ENCODE measurements at regions not wholly inside any gene's neighbourhood (a gene's known extent, or its start where the extent isn't known, plus 50 kb on each side); places are given as distances from the start of the nearest gene placed in this dataset.

GRCh38 chr2:138948070-138948539 is 167.9 kb upstream of the NXPH2 start:
- TF ChIP-seq, protein P1, sequence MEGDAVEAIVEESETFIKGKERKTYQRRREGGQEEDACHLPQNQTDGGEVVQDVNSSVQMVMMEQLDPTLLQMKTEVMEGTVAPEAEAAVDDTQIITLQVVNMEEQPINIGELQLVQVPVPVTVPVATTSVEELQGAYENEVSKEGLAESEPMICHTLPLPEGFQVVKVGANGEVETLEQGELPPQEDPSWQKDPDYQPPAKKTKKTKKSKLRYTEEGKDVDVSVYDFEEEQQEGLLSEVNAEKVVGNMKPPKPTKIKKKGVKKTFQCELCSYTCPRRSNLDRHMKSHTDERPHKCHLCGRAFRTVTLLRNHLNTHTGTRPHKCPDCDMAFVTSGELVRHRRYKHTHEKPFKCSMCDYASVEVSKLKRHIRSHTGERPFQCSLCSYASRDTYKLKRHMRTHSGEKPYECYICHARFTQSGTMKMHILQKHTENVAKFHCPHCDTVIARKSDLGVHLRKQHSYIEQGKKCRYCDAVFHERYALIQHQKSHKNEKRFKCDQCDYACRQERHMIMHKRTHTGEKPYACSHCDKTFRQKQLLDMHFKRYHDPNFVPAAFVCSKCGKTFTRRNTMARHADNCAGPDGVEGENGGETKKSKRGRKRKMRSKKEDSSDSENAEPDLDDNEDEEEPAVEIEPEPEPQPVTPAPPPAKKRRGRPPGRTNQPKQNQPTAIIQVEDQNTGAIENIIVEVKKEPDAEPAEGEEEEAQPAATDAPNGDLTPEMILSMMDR (IDR thresholded peaks at IDR 0.05) = no peak
- peak in 1 of 3 donors; percentile 48 for TF ChIP-seq POLR2AphosphoS5 (IDR thresholded peaks at IDR 0.05)
- 0 to 6% methylated on average over 1 of the region's 1 CpG for WGBS, 2 donors (ENCODE audit: low coverage in 1 of 2)
- no peaks in the 10 kb centered on the region for H3K9me3 ChIP-seq
- intact Hi-C loops (cut with DNase I; ENCODE audit: low total_unique reads) (no loop called here), in situ Hi-C loops (cut with MboI; ENCODE audit: low pct_ligation_motif_present in 1 of 4, low pct_unique_long_range_greater_than_20kb in 1 of 4, low sequenced_read_pairs in 3 of 4) (no loop called here)
- no peaks in the 10 kb centered on the region for H3K36me3 ChIP-seq
- no peak overlapping the region for H3K27ac ChIP-seq
- no peaks in the 10 kb centered on the region for H3K4me1 ChIP-seq
- no peaks in the 10 kb centered on the region for H3K27me3 ChIP-seq
- DNase-seq = no peak
- no peak overlapping the region for H3K4me3 ChIP-seq

- intact Hi-C loops (cut with DNase I; ENCODE audit: low total_unique reads) (no loop called here), in situ Hi-C loops (cut with MboI; ENCODE audit: low pct_ligation_motif_present in 1 of 4, low pct_unique_long_range_greater_than_20kb in 1 of 4, low sequenced_read_pairs in 3 of 4) (no loop called here)
- no peak for TF ChIP-seq POLR2A (IDR thresholded peaks at IDR 0.05)
- no peak for TF ChIP-seq POLR2AphosphoS5 (IDR thresholded peaks at IDR 0.05)
- no peak for TF ChIP-seq EP300 (IDR thresholded peaks at IDR 0.05; ENCODE audit: low read depth)
- TF ChIP-seq, protein P1 (IDR thresholded peaks at IDR 0.05) = no peak
- H3K9me3 ChIP-seq = no peaks in the 10 kb centered on the region
- WGBS, 2 donors (ENCODE audit: low coverage in 1 of 2) = 74 to 84% methylated on average over 2 of the region's 2 CpGs
- DNase-seq = no peak
- no peaks in the 10 kb centered on the region for H3K36me3 ChIP-seq
- no peaks in the 10 kb centered on the region for H3K4me1 ChIP-seq
- no peak overlapping the region for H3K27ac ChIP-seq
- no peak overlapping the region for H3K4me3 ChIP-seq
- no peaks in the 10 kb centered on the region for H3K27me3 ChIP-seq
Observed at GRCh38 chr2:138943470-138943869, 163.3 kb upstream of the NXPH2 start.

DNA sequence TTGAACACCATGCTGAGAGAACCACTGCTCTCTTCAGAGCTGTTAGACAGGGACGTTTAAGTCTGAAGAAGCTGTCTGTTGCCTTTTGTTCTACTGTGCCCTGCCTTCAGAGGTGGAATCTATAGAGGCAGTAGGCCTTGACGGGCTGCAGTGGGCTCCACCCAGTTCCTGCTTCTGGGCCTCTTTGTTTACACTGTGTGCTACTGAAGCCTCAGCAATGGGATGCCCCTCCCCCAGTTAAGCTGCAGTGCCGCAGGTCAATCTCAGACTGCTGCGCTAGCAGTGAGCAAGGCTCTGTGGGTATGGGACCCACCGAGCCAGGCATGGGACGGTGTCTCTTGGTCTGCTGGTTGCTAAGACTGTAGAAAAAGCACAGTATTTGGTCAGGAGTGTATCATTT is 162.3 kb upstream of the NXPH2 start:
- 62% methylated on average over 6 of the region's 6 CpGs; no CpG with 5 or more reads in 1 of the 2 donors for WGBS, 2 donors (ENCODE audit: low coverage in 1 of 2)
- no peaks in the 10 kb centered on the region for H3K27me3 ChIP-seq
- intact Hi-C loops (cut with DNase I; ENCODE audit: low total_unique reads) = no loop called here
- no peak overlapping the region for H3K4me3 ChIP-seq
- no peaks in the 10 kb centered on the region for H3K9me3 ChIP-seq
- H3K27ac ChIP-seq = no peak overlapping the region
- in situ Hi-C loops (cut with MboI; ENCODE audit: low pct_ligation_motif_present in 1 of 4, low pct_unique_long_range_greater_than_20kb in 1 of 4, low sequenced_read_pairs in 3 of 4) = no loop called here
- no peak for TF ChIP-seq POLR2A (IDR thresholded peaks at IDR 0.05)
- TF ChIP-seq, protein P1 (IDR thresholded peaks at IDR 0.05) = no peak
- no peak for TF ChIP-seq POLR2AphosphoS5 (IDR thresholded peaks at IDR 0.05)
- no peak for TF ChIP-seq EP300 (IDR thresholded peaks at IDR 0.05; ENCODE audit: low read depth)
- no peaks in the 10 kb centered on the region for H3K4me1 ChIP-seq
- DNase-seq = no peak
- no peaks in the 10 kb centered on the region for H3K36me3 ChIP-seq

DNA sequence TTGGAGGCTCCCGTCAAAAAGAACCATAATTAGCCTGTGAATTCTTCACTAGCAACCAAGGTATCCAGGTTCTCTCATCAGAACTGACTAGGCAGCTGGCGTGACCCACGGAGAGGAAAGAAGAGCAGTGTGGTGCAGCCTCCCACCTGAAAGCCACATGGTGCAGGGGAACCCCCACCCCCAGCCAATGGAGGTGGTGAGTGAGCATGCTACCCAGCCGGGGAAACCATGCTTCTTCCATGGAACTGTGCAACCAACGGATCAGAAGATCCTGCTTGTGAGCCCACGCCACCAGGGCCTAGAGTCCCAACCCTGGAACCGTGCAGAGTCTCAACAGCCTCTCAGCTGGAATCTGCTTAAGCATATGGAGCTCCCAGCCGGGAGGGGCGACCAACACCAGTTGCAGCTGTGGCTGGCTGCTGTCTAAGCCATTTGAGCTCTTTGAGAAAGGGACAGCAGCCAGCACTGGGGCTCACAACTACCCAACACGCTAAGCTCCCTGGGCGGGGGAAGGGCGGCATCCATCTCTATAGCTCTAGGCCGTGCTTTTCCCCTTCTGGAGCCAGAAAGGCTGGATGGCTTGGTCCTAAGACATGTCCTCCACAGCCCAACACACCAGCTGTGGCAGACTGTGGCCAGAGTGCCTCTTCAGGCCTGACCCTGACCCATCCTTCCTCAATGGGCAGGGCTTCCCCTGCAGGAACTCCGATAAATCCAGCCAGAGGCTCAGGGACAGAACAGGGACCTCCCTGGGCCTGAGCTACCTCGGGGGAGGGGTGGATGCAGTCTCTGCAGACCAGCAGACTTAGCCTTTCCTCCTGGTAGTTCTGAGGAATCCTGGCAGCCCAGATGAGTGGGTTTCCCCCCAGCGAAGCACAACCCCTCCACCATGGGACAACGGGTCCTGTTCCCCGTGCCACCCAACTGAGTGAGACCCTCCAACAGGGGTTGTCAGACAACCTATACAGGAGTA is 151.4 kb upstream of the NXPH2 start:
- intact Hi-C loops (cut with DNase I; ENCODE audit: low total_unique reads) (no loop called here), in situ Hi-C loops (cut with MboI; ENCODE audit: low pct_ligation_motif_present in 1 of 4, low pct_unique_long_range_greater_than_20kb in 1 of 4, low sequenced_read_pairs in 3 of 4) (no loop called here)
- Histone ChIP-seq H3K27me3 (no peaks in the 10 kb centered on the region), H3K27ac (no peak overlapping the region), H3K4me3 (no peak overlapping the region), H3K9me3 (no peaks in the 10 kb centered on the region), H3K36me3 (no peaks in the 10 kb centered on the region), H3K4me1 (no peaks in the 10 kb centered on the region)
- 0 to 81% methylated on average over 1 to 16 of the region's 18 CpGs for WGBS, 2 donors (ENCODE audit: low coverage in 1 of 2)
- TF ChIP-seq EP300 (IDR thresholded peaks at IDR 0.05; ENCODE audit: low read depth) = no peak
- TF ChIP-seq, protein P1 (IDR thresholded peaks at IDR 0.05) = no peak
- TF ChIP-seq POLR2AphosphoS5 (IDR thresholded peaks at IDR 0.05) = no peak
- TF ChIP-seq POLR2A (IDR thresholded peaks at IDR 0.05) = no peak
- no peak for DNase-seq
